HG03457 (cell line): ENCODE measurements at regions not wholly inside any gene's neighbourhood (a gene's known extent, or its start where the extent isn't known, plus 50 kb on each side); places are given as distances from the start of the nearest gene placed in this dataset.

ENCODE experiments used
- ATAC-seq: cut with Tn5 transposase; IDR thresholded peaks from one replicate; pipeline ENCODE4 v1.9.1; 2021; ENCODE audit warnings: moderate number of reproducible peaks; ENCODE audit not compliant: unreplicated experiment

GRCh38 chr2:136222862-136223261 lies 104.9 kb upstream of the CXCR4 start:
- ATAC-seq, result no peak

DNA sequence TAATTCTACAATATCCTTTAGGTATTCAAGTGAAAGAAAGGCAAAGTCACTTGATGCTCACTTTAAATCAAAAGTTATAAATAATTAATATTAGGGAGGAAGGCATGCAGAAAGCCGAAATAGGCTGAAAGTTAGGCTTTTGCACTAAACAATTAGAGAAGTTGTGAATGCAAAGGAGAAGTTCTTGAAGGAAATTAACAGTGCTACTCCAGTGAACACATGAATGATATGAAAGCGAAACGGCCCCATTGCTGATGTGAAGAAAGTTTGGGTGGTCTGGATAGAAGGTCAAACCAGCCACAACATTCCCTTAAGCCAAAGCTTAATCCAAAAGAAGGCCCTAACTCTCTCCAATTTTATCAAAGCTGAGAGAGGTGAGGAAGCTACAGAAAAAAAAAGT lies 103.1 kb upstream of the CXCR4 start:
- ATAC-seq, result no peak

DNA sequence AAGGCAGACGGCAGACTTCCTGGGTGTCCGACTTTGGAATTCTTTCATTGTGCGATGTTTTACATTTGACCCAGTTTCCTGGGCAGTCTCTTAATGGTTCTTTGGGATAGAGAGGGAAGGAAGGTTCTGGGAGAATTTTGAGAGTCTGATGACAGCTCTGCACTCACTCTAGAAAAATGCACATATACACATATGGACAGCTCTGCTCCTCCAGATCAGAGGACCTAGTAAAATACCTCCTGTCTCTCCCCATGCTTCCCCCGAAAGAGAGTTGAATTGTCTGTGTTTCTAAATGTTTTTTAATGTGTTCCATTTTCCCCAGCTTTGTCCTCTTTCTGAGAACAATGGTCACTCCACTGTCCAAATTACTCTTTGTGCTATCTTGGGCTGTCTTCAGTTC lies 102.0 kb upstream of the CXCR4 start:
- no peak for ATAC-seq

- ATAC-seq, result no peak
These were observed 101.4 kb upstream of the CXCR4 start for GRCh38 chr2:136219341-136219740.

DNA sequence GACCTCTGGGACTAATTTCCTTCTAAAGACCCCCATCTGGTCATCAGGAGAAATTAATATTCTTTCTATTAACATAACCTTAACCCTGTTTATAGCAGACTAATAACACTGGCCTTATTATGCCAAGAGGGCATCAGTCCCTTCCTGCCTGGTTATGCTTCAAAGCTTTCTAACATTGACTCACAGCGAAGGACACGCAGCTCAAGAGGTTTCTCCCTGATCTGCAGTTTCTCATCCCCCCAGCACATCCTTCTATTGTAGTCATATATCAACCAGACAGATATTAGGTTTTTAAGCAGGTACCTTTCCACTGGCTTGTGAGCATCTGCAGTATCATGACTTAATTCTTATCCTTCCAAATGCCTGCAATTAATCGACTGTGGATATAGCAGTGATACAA lies 100.0 kb upstream of the CXCR4 start:
- no peak for ATAC-seq

DNA sequence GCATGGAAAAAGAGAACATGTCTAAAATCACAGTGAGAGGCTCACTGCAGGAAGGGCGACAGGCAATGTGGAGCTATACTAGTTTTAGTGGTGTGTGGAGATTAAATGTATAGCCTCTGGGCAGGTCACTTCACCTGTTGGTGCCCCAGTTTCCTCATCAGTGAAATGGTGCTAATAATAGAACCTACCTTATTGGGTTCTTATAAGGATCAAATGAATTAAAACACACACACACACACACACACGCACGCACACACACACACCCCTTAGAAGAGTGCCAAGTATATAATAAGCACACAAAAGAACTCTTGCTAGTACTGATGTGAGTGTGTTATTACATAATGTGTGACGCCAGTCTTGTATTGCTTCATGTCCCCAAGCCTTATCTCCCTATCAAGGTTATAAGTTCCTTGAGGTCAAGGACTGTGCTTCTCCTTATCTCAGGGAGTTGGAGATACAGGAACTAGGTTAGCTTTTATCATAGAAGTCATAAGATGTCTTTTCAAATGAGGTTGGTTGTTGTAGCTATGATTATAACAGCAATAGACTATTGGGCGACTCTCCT lies 98.0 kb upstream of the CXCR4 start:
- ATAC-seq, result no peak

DNA sequence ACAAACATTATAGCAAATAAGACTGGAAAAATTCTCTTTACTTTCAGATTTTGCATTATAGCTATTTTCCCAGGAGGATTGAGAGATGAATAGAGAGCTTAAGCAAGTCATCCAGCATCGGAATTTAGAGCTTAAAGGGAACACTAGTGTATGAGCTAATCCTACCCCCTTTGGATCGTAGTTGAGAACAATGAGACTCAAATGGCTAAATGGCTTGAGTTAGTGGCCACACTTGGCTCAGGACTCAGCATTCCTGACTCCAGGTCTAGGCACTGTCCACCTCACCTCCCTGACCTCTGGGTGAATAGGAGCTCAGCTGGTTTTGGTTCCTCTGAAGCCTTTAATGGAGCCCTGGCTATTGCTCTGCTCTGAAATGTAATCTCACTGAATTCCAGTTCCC lies 97.5 kb upstream of the CXCR4 start:
- ATAC-seq, result no peak

DNA sequence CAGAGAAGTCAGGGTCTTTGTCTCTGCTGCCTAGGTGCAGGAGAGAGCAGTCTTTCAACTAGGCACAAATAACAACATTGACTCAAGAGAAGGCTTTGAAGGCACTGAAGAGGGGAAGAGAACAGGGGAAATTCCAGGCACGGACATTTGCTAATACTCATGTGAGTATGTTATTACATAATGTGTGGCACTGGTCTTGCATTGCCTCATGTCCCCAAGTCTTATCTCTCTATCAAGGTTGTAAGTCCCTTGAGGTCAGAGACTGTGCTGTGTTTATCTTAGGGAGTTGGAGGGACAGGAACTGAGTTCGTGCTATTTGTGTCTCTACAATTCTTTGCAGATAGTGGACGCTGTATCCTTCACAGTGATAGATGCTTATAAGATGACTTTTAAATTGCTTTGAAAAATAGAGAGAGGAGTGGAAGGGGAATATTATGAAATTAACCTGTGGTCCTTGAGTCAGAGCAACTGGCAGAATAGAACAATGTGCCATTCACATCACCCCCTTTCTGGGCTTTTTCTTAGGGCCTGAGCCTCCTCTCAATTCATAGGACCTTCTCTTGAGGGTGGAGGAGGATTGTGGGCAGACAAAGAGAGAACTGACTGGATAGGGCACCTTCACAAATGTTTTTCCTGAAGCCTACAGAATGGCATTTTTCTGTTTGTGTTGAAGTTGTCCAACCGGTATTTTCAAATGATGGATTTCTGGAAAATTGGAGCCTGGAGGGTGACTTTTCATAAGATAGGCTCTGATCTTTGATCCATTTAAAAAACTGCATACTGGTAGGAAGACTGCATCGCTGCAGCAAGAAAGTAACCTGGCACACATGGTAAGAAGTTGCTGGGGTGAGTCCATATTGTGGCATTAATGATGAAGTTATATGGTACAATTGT lies 96.6 kb upstream of the CXCR4 start:
- ATAC-seq, result no peak

DNA sequence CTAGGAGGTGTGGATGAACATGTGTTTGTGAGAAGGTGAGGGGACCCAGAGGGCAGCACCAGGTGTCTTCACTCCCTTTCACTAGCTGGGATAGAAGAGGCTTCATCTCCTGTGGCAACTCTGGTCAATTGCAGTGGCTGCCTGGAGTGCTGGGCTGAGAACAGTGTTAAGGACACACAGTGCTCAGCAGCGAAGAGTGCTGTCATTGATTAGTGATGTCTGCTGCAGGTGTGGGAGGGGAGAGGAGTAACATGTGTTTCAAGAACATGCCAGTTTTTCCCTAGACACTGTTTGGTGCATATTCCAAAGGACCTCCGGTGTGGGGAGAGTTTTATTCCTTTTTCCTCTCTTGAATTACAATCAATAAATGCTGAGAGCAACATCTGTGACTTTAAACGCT lies 95.9 kb upstream of the CXCR4 start:
- no peak for ATAC-seq

DNA sequence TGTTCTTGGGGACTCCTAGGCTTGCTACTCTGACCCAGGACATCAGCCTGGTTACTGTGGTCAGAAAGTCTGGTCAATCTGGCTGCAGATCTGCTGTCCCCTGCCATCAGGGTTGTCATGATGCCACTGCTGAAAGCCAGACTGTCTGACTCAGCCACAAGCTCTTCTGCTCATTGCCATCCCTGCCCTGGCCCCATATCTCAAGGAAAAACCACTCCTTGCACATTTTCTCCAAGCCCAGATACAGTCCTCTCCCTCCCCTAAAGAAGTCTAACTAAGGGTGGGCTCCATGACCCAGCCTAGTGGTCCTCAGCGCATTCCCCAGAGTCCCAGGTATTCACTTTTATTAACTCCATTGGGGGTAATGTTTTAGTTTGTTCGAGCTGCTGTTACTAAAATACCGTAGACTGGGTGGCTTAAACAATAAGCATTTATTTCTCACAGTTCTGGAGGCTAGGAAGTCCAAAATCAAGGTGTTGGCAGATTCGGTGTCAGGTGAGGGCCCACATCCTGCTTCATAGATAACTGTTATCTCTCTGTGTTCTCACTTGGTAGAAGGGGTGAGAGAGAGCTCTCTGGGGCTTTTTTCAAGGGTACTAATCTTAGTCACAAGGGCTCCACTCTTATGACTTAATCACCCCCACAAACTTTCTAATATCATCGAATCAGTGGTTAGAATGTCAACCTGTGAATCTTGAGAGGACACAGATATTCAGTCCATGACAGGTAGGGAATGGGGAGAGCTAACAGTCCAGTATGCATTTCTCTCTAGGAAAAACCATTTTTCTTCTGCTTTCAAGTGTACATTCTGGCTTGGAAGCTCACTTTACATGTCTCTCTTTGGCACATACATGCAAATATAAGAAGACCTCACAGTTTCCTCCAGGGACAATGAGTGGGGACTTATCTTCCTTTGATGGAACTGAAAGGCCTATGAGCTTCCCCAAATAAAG lies 94.8 kb upstream of the CXCR4 start:
- no peak for ATAC-seq

GRCh38 chr2:136211701-136212100 lies 93.8 kb upstream of the CXCR4 start:
- ATAC-seq, result no peak

- ATAC-seq, result no peak
These were observed 92.9 kb upstream of the CXCR4 start for GRCh38 chr2:136210822-136211221.

GRCh38 chr2:136210455-136210805 lies 92.5 kb upstream of the CXCR4 start:
- ATAC-seq, result no peak

- no peak for ATAC-seq
These were observed 91.9 kb upstream of the CXCR4 start for GRCh38 chr2:136209561-136210454.

DNA sequence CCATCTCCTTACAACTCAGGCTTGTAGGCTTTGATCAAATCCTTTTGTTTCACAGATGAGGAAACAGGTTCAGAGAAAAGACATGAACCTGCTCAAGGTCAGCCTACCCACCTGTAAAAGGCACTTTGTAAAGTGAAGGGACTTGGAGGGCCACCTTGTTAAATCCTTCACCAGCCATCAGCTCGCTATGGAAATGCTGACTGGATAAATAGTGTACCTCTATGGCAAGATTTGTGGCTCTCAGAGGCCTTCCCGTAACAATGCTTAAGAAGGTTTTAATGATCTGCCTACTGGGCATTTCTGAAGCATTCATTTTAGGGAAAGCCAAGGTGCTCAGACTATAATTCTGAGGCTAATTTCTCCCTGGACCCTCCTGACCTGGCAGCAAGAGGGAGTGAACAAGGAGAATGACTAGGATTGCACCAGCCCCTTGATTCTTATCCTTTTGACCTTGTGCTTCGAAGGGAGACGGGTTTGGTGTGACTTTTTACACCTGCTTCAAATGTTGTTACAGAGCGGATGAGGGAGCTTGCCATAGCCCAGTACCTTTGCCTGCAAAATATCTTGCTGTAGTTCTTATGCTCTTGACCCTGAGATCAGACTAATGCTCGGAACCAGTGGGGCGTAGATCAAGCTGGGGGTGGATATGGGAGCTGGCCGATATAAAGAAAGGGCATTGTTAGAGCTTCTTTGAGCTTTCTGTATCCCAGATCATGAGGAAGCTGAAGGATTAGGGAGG lies 90.9 kb upstream of the CXCR4 start:
- no peak for ATAC-seq

DNA sequence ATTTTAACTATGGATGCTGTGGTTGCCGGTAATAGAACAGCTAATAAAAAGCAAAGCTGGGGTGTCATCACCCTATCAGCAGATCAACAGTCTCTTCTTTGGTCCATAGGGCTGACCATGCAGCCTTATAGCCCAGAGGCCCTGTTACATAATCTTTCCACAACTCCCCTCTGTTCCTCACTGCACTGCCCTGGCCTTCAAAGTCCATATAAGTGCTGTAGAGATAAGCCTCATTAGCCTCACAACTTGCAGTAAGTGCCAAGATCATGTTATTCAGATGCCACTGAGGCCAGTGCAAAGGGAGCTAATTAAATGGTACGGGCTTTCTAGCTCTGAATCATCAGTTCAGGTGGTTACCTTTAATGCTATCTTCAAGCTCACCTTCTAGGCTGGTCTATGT lies 89.7 kb upstream of the CXCR4 start:
- no peak for ATAC-seq

GRCh38 chr2:136207030-136207623 lies 89.2 kb upstream of the CXCR4 start:
- ATAC-seq, result peak; percentile 33

DNA sequence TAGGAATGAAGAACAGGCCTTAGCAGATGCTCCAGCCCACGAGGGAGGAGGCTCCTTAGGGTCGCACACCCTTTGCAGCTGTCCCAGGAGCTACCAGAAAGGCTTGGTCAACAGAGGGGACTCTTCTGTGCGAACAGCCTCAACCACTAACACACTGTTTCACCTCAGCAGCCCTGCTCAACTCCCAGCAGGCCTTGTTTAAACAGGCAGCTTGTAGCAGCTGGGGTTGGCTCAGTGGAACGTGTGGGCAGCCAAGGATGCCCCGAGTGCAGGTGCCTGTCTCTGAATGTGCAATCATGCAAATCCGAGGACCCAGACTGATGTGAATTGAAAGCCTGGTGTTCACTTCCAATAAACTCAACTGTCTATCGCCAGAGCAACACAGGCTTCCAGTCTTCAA lies 88.7 kb upstream of the CXCR4 start:
- peak; percentile 94 for ATAC-seq

- ATAC-seq, result no peak
These were observed 87.7 kb upstream of the CXCR4 start for GRCh38 chr2:136205615-136206014.

DNA sequence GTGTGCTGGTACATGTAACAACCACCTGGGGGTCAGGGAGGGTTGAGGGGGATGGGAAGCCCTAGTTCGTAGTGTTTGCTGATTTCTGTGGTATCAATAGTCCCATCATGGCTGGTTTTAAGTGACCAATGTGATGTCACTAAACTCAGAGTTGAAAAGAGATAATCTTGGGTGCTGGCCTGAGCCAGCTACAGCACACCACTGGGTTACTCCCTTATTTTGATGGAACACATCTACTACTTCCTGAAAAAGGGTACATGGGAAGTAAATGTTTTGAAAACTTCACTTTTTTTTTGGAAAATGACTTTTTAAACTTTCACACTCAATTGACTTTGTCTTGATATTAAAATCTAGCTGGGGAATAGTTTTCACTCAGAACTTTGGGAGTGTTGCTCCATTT lies 87.0 kb upstream of the CXCR4 start:
- no peak for ATAC-seq
